ENCODE measurements at regions not wholly inside any gene's neighbourhood (a gene's known extent, or its start where the extent isn't known, plus 50 kb on each side); places are given as distances from the start of the nearest gene placed in this dataset.

GRCh38 chr3:23108451-23109057 lies 94.6 kb upstream of the UBE2E2 start:
- TF ChIP-seq POLR2A (IDR thresholded peaks at IDR 0.05; ENCODE audit: control extremely low read depth in 1 of 2, low read depth in 2 of 2, low read length in 2 of 2), result no peak
- no peak for TF ChIP-seq CTCF (IDR thresholded peaks at IDR 0.05; ENCODE audit: control extremely low read depth in 1 of 3, insufficient read depth in 1 of 3, low read depth in 1 of 3, low read length in 3 of 3)
- TF ChIP-seq ASH2L (IDR thresholded peaks at IDR 0.05; ENCODE audit: low read length), result no peak
- TF ChIP-seq NANOG (IDR thresholded peaks at IDR 0.05; ENCODE audit: insufficient read depth, low read depth, low read length, poor library complexity, severe bottlenecking), result no peak
- TF ChIP-seq JUN (IDR thresholded peaks at IDR 0.05; ENCODE audit: low read depth, low read length), result no peak
- TF ChIP-seq, protein P1, sequence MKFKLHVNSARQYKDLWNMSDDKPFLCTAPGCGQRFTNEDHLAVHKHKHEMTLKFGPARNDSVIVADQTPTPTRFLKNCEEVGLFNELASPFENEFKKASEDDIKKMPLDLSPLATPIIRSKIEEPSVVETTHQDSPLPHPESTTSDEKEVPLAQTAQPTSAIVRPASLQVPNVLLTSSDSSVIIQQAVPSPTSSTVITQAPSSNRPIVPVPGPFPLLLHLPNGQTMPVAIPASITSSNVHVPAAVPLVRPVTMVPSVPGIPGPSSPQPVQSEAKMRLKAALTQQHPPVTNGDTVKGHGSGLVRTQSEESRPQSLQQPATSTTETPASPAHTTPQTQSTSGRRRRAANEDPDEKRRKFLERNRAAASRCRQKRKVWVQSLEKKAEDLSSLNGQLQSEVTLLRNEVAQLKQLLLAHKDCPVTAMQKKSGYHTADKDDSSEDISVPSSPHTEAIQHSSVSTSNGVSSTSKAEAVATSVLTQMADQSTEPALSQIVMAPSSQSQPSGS (IDR thresholded peaks at IDR 0.05; ENCODE audit: low read length), result no peak
- no peak for TF ChIP-seq SP1 (IDR thresholded peaks at IDR 0.05; ENCODE audit: low read depth, low read length)
- no peak for TF ChIP-seq YY1 (IDR thresholded peaks at IDR 0.05; ENCODE audit: low read depth, low read length)
- TF ChIP-seq POLR2AphosphoS5 (IDR thresholded peaks at IDR 0.05; ENCODE audit: low read depth, low read length), result no peak
- TF ChIP-seq KDM1A (IDR thresholded peaks at IDR 0.05; ENCODE audit: borderline replicate concordance, low read length), result no peak
- TF ChIP-seq RAD21 (IDR thresholded peaks at IDR 0.05 in 1 of 2, conservative IDR thresholded peaks at IDR 0.05 in 1 of 2; ENCODE audit: low read depth in 2 of 2, low read length in 2 of 2), result no peak

Measured in H1 (cell line).